KOPT-K1 (cell line): ENCODE measurements at regions not wholly inside any gene's neighbourhood (a gene's known extent, or its start where the extent isn't known, plus 50 kb on each side); places are given as distances from the start of the nearest gene placed in this dataset.
"Not testable (repeated sequence)": the region's sequence is repeated elsewhere in the genome, so short reads cannot be mapped to it uniquely, and the experiment has no call there.

Source experiments
- H3K27ac ChIP-seq: fragments of 200-600 bp; sonication (generic); 2 replicates; pipeline ENCODE4 v1.5.1; 2016; ENCODE audit warnings: antibody characterized with exemption, mild to moderate bottlenecking, low read depth, low read length; ENCODE audit not compliant: poor library complexity, severe bottlenecking
- H3K36me3 ChIP-seq: fragments of 200-600 bp; sonication (generic); 2 replicates; pipeline ENCODE4 v1.5.1; 2017; ENCODE audit warnings: antibody characterized with exemption, mild to moderate bottlenecking, low read length, moderate library complexity; ENCODE audit not compliant: insufficient read depth
- H3K9me3 ChIP-seq: fragments of 200-600 bp; sonication (generic); 2 replicates; pipeline ENCODE4 v1.5.1; 2017; ENCODE audit warnings: antibody characterized with exemption, low read length, mild to moderate bottlenecking; ENCODE audit not compliant: insufficient read depth, poor library complexity, severe bottlenecking

- H3K9me3 ChIP-seq: peaks cover 6% of the 10 kb centered on the region
- H3K27ac ChIP-seq: no peak overlapping the region
- no peaks in the 10 kb centered on the region for H3K36me3 ChIP-seq
Observed at GRCh38 chr22:11253000-11253511, 4274.9 kb upstream of the OR11H1 start.

GRCh38 chr22:11270981-11271380 lies 4257.0 kb upstream of the OR11H1 start:
- not testable (repeated sequence) for H3K36me3 ChIP-seq, H3K27ac ChIP-seq, H3K9me3 ChIP-seq

GRCh38 chr22:11285116-11285838 lies 4242.7 kb upstream of the OR11H1 start:
- H3K36me3 ChIP-seq, H3K27ac ChIP-seq: not testable (repeated sequence)
- H3K9me3 ChIP-seq: peaks cover 23% of the 10 kb centered on the region

GRCh38 chr22:11285839-11286205 lies 4242.2 kb upstream of the OR11H1 start:
- H3K27ac ChIP-seq, H3K36me3 ChIP-seq: not testable (repeated sequence)
- H3K9me3 ChIP-seq: peaks cover 23% of the 10 kb centered on the region

GRCh38 chr22:11288246-11289220 lies 4239.5 kb upstream of the OR11H1 start:
- not testable (repeated sequence) for H3K27ac ChIP-seq, H3K36me3 ChIP-seq
- peaks cover 28% of the 10 kb centered on the region for H3K9me3 ChIP-seq

GRCh38 chr22:11298126-11298893 lies 4229.7 kb upstream of the OR11H1 start:
- H3K9me3 ChIP-seq: peaks cover 21% of the 10 kb centered on the region
- H3K36me3 ChIP-seq, H3K27ac ChIP-seq: not testable (repeated sequence)

- H3K9me3 ChIP-seq: peaks cover 40% of the 10 kb centered on the region
- H3K36me3 ChIP-seq, H3K27ac ChIP-seq: not testable (repeated sequence)
Observed at GRCh38 chr22:11302427-11302826, 4225.6 kb upstream of the OR11H1 start.

GRCh38 chr22:11302904-11303303 lies 4225.1 kb upstream of the OR11H1 start:
- not testable (repeated sequence) for H3K36me3 ChIP-seq, H3K27ac ChIP-seq
- peaks cover 39% of the 10 kb centered on the region for H3K9me3 ChIP-seq

GRCh38 chr22:11305179-11305578 lies 4222.8 kb upstream of the OR11H1 start:
- not testable (repeated sequence) for H3K36me3 ChIP-seq, H3K27ac ChIP-seq
- peaks cover 45% of the 10 kb centered on the region for H3K9me3 ChIP-seq

GRCh38 chr22:11306933-11307518 lies 4221.0 kb upstream of the OR11H1 start:
- peaks cover 46% of the 10 kb centered on the region for H3K9me3 ChIP-seq
- not testable (repeated sequence) for H3K36me3 ChIP-seq

GRCh38 chr22:11307998-11308397 lies 4220.0 kb upstream of the OR11H1 start:
- H3K27ac ChIP-seq: no peak overlapping the region
- H3K9me3 ChIP-seq: peaks cover 52% of the 10 kb centered on the region
- no peaks in the 10 kb centered on the region for H3K36me3 ChIP-seq

More at GRCh38 chr22:11306933-11307518, 4221.0 kb upstream of the OR11H1 start:
- not testable (repeated sequence) for H3K27ac ChIP-seq

GRCh38 chr22:11309777-11310176 lies 4218.2 kb upstream of the OR11H1 start:
- not testable (repeated sequence) for H3K27ac ChIP-seq, H3K36me3 ChIP-seq
- peaks cover 54% of the 10 kb centered on the region for H3K9me3 ChIP-seq

- H3K27ac ChIP-seq, H3K36me3 ChIP-seq: not testable (repeated sequence)
- peaks cover 46% of the 10 kb centered on the region for H3K9me3 ChIP-seq
Observed at GRCh38 chr22:11310647-11311046, 4217.3 kb upstream of the OR11H1 start.

- peaks cover 33% of the 10 kb centered on the region for H3K9me3 ChIP-seq
- not testable (repeated sequence) for H3K36me3 ChIP-seq, H3K27ac ChIP-seq
Observed at GRCh38 chr22:11312640-11313039, 4215.4 kb upstream of the OR11H1 start.
